GM19463 (cell line): ENCODE measurements at regions not wholly inside any gene's neighbourhood (a gene's known extent, or its start where the extent isn't known, plus 50 kb on each side); places are given as distances from the start of the nearest gene placed in this dataset.
A peak's percentile ranks its signal among the peaks of the same experiment; 100 is the strongest.
"Not testable (repeated sequence)": the region's sequence is repeated elsewhere in the genome, so short reads cannot be mapped to it uniquely, and the experiment has no call there.

Experiments used
- ATAC-seq: cut with Tn5 transposase; IDR thresholded peaks from one replicate; pipeline ENCODE4 v1.9.1; 2021; ENCODE audit warnings: mild to moderate bottlenecking, moderate library complexity; ENCODE audit not compliant: unreplicated experiment

DNA sequence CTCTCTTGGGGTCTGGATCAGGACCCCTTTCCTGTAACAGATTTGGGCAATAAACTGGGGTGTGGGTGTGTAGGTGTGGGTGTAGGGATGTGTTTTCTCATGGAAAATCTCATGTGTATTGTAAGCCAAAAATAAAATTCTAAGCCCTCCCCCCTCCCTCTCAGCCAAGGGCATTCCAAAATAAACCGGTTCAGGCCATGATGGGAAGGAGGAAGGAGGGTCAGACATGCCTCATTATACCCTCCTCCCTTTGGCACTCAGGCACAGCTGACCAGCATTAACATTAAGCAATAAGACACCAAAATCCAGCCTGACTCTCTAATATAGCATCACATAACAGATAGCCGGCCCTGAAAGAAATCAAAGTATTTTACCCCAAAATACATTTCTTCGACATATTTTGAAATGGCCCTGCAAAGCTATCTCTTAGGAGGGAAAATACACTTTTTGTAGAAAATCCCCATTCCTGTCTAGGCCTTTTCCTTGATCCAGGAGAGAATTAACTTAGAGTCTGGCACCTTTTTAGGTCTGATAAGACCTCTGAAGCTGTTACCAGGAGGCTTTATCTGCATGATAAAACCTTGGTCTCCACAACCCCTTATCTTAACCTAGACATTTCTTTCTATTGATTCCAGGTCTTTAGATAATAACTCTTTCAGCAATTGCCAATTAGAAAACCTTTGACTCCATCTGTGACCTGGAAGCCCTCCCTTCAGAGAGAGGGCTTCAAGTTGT lies 128.7 kb upstream of the COL5A2 start:
- ATAC-seq: no peak

DNA sequence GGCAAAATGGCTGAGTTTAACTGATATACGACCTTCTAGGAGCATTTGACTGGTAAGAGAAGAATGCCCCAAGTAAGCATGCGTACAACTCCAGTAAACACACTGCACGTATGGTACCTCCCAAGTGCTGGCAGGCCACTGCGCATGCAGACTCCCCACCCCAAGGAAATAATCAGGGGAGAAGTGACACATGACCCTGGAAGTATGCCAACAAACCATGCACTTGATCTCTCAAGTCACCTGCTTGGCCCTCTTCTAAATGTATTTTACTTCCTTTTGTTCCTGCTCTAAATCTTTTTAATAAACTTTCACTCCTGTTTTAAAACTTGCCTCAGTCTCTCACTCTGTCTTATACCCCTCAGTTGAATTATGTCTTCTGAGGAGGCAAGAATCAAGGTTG lies 129.8 kb upstream of the COL5A2 start:
- ATAC-seq: no peak

GRCh38 chr2:189312211-189312610 lies 129.1 kb upstream of the WDR75 start:
- ATAC-seq: no peak

DNA sequence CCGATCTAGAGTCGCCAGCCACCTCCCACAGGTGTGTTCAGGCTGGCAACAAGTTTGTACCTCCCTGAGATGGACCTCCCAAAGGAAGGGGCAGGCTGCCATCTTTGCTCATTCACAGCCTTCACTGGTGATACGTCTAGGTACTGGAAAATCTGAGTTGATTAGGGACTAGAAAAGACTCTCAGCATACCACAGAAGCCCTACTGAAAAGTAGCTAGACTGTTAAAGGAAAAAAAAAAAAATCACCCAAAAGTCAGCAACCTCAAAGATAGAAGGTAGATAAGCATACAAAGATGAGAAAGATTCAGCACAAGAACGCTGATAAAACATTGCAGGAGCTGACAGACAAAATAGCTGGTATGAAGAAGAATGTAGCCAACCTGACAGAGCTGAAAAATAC lies 128.6 kb upstream of the WDR75 start:
- ATAC-seq: no peak

- no peak for ATAC-seq
Observed at GRCh38 chr2:189318761-189319160, 122.5 kb upstream of the WDR75 start.

GRCh38 chr2:189319424-189319823 lies 121.8 kb upstream of the WDR75 start:
- not testable (repeated sequence) for ATAC-seq

DNA sequence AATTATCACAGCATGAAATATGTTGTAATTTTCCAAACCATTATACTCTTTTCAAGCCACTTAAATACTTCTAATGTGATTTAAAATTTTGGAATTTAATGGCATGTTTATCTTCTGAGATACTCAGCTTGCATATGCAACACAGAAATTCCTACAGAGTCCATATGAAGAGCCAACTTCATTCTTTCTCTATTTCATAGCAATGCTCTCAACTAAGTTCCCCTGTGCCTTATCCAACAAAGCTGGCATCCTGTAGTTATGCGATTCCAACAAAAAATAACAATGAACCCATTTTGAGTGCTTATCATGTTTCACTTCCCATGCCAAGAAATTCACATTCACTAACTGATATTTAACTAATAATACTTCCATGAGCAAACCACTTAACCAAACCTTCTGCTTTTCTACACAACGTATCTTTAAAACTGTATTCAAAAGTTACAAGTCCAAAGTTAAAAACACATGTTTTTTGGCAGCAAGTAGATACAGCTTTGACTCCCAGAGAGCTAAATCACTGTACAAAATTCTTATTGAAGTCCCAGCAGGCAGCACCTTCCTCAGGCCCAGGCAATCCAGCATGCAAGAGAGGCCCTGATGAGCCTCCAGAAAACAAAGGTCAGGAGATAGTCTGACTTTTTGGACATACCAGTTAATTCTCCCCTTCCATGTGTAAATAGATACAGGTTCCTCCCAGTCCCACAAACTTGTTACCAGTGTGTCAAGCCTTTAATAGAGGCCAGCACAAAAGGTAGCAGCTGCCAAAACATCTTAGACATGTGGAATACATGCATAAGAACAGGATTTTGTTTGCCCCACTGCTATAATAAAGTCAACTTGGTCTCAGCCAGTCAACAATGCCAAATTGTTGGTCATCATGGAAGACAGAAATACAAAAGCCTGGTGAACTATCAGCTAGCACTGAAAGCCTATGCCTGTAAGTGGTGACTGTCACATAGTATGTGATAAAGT lies 113.1 kb upstream of the WDR75 start:
- ATAC-seq: no peak

DNA sequence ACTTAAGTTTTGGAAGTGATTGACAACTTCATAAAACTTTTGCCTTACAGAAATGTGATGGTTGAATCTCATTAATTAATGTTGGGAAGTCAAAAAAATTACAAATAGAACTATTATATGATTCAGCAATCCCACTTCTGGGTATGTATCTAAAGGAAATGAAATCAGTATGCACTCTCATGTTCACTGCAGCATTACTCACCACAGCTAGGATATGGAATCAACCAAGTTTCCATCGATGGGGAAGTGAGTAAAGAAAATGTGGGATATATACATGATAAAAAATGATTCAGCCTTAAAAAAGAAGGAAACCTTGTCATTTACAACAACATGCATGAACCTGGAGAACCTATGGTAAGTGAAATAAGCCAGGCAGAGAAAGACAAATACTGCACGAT lies 112.4 kb upstream of the WDR75 start:
- ATAC-seq: no peak

DNA sequence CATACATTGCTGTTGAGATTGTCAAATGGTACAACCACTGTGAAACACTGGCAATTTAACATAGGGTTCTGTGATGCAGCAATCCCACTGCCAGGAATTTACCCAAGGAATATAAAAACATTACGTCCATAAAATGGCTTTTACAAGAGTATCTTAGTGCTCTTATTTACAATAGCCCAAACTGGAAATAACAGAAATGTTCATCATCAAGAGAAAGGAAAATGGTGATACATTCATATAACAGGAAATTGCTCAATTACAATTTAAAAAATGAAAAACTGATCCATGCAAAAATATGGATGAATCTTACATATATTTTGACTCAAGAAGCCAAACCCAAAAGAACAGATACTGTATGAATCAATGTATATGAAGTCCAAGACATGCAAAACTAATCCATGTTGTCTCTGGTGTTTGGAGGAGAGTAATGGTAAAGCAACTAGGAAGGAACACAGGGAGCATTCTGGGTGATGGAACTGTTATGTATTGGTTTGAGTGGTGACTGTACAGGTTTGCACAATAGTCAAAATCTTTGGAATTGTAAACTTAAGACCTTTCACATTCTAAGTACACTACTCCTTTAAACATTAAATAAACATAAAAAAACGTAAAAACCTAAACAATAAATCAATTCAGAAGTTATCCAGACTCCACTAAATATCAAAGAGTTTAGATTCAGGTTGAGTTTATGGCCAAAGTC lies 104.8 kb upstream of the WDR75 start:
- ATAC-seq: no peak

DNA sequence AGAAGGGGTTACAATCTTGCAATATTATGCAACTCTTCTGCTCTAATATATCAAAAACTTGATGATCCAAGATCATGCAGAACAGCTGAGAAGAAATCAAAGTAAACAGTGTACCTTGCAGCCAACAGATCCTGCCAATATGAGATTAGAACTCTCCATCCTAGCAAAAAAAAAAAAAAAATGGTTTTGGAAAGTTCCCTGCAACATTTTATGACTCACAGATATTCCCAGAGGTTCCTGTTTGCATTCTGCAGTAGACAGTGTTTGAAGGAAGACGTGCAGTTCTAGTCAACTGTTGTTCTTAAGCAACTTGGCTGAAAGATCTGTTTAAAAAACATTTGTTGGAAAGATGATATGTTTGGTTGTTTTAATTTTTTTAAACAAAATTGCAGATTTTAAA lies 103.6 kb upstream of the WDR75 start:
- ATAC-seq: no peak

GRCh38 chr2:189338115-189338514 lies 103.2 kb upstream of the WDR75 start:
- no peak for ATAC-seq

GRCh38 chr2:189341077-189341476 lies 100.2 kb upstream of the WDR75 start:
- no peak for ATAC-seq

- ATAC-seq: no peak
Observed at GRCh38 chr2:189344043-189344442, 97.2 kb upstream of the WDR75 start.

DNA sequence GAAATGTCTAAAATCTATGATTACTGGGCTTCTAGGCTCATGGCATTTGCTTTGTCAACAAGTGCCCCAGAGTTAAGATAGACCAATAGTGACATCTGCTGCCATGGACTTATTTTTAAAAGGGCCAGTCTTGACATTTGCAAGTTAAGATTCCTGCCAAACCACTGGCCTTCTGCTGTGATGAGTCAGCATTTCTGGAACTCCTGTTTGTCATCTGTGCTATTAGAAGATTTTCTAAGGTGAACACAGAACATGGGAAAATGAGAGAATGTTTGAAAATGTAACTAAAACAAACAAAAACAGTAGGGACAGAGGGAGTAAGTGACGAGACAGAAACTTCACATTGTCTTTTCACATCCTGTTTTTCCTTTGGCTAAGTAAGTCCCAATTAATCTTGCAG lies 93.7 kb upstream of the WDR75 start:
- ATAC-seq: peak; percentile 72

DNA sequence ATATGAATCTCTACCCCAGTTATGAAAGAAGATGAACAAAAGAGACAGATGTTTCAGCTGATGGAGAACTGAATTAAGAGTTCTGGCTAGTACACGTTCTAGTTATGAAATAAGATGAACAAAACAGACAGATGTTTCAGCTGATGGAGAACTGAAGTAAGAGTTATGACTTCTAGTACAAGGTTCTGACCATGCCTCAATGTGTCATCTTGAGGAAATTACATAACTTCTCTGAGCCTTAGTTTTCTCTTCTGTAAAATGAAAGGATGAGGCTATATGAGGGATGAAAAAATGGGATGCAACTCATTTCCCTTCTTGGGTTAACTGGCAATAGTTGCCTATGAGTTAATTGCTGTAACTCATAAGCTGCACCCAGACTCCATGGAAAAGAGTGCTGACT lies 92.9 kb upstream of the WDR75 start:
- peak; percentile 8 for ATAC-seq

DNA sequence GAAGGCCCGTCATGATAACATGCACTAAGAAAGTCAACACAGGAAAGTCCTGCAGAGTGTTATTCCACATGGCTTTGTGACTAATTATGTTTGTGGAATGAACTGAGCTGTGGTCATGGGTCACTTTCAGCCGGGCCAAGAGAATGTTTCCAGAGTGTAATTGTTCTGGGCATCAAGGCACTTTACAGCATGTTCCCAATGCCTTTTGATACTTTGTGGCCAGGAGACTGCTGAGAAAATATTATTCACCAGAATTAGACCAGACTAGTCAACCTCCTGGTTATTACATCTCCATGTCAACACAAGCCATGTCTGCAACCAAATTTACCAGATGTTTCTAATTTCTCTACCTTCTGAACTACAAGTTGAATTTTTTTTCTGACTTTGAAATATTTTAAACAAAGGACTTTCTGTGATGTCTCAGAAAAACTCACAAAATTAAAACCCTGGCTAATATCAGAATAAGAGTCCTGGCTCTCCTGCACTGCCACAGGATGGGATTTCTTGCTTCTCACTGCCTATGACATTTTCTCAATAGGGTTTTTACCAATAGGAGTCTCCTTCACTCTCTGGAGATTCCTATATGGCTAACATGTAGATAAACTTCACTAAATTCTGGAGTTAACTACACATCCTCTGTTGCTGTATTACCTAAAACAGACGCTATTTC lies 90.6 kb upstream of the WDR75 start:
- no peak for ATAC-seq

GRCh38 chr2:189351933-189352332 lies 89.3 kb upstream of the WDR75 start:
- ATAC-seq: not testable (repeated sequence)

GRCh38 chr2:189357375-189357774 lies 83.9 kb upstream of the WDR75 start:
- ATAC-seq: not testable (repeated sequence)

DNA sequence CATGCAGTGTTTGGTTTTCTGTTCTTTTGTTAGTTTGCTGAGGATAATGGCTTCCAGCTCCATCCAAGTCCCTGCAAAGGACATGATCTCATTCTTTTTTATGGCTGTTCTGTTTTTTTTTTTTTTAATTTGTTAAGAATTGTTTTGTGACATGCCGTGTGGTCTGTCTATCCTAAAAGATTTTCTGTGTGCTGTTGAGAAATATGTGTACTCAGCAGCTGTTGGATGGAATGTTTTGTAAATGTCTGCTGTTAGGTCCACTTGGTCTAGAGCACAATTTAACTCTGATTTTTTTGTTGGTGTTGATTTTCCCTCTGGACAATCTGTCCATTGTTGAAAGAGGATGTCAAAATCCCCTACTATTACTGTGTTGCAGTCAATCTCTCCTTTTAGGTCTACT lies 80.4 kb upstream of the WDR75 start:
- ATAC-seq: no peak

- ATAC-seq: no peak
Observed at GRCh38 chr2:189362283-189362682, 79.0 kb upstream of the WDR75 start.

GRCh38 chr2:189363559-189363958 lies 77.7 kb upstream of the WDR75 start:
- no peak for ATAC-seq
